HG02763 (cell line): ENCODE measurements at regions not wholly inside any gene's neighbourhood (a gene's known extent, or its start where the extent isn't known, plus 50 kb on each side); places are given as distances from the start of the nearest gene placed in this dataset.
"Not testable (repeated sequence)": the region's sequence is repeated elsewhere in the genome, so short reads cannot be mapped to it uniquely, and the experiment has no call there.

Source experiments
- ATAC-seq: cut with Tn5 transposase; IDR thresholded peaks from one replicate; pipeline ENCODE4 v1.9.1; 2021; ENCODE audit warnings: mild to moderate bottlenecking, moderate library complexity; ENCODE audit not compliant: unreplicated experiment

DNA sequence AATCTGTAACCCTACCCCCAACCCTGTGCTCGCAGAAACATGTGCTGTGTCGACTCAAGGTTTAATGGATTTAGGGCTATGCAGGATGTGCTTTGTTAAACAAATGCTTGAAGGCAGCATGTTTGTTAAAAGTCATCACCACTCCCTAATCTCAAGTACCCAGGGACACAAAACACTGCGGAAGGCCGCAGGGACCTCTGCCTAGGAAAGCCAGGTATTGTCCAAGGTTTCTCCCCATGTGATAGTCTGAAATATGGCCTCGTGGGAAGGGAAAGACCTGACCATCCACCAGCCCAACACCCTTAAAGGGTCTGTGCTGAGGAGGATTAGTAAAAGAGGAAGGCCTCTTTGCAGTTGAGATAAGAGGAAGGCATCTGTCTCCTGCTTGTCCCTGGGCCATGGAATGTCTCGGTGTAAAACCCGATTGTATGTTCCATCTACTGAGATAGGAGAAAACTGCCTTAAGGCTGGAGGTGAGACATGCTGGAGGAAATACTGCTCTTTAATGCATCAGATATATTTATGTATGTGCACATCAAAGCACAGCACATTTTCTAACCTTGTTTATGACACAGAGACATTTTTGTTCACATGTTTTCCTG is 94.4 kb downstream of the LSM3 start:
- not testable (repeated sequence) for ATAC-seq

DNA sequence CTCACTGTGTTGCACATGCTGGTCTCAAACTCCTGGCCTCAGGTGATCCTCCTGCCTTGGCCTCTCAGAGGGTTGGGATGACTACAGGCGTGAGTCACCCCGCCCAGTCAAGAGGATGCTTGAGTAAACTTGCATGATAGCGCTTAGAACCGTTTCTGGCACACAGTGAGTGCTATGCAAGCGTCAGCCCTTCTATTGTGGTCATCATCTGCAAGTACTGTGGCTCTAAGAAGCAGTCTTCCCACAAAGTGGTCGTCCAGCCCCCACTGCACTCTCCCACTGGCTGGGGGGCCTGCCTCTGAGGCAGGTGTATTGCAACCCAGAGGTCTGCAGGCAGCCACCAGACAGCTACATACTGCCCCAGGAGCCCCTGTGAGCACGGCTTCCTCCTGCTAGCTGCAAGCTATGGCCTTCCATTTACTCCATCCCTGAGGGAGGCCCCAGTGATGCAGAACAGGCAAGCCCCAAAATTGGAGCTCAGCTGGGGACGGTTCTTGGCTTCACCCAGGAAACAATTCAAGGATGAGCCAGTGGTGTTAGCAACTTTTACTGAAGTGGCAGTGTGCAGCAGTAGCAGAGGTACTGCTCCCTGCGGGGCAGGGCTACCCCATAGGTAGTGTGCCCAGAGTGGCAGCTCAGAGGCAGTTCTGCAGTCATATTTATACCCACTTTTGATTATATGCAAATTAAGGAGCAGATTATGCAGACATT is 95.4 kb downstream of the LSM3 start:
- ATAC-seq: no peak

DNA sequence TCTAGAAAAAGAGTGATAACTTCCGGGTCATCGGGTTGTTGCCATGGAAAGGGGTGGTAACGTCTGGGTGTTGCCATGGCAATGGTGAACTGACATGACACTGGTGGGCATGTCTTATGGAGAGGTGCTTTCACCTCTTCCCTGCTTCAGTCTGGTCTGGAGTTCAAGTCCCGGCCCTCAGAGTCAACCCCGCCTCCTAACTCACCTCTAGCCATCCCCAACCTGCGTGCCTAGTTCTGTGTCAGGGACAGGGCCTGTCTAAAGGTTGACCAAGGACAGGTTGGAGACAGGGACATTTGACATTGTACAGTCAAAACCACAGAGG is 96.0 kb downstream of the LSM3 start:
- no peak for ATAC-seq

DNA sequence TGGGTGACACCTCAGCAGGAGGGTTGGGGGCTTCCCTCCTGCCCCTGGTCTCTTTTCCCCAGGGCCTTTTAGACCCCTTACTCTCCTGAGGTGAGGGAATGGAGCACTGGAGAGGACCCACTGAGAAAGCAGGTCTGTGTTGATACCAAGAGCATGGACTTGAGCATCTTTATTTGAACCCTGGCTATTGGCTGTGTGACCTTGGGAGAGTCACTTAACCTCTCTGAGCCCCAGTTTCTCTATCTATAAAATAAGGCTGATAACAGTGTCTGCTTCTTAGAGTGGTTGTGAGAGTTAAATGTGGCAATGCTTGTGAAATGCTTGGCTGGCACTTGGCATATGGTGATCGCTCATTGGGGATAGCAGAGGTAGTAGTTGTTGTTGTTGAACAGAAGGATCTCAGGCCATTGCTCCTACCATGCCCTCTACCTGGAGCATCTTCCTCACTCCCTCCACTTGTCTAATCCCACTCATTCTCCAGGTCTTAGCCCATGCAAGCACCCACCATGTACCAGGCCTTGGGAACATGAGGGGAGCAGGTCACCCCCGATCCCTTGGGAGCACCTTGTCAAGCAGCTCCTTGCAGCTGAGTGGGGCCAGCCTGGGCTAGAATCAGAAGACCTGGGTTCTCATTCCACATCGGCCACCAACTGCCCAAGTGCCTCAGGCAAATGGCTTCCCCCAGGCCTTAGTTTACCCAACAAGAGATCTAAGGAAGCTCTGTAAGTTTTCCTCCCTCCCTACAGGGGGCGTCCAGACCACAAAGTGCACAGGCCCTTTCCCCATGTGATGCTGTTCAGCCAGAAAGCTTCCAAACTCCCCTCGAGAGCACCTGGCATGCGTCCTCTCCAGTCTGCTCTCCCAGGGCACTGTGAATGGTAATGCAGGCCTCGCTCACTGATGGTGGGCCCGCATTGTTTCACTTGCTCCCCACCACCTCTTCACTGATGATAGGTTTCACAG is 96.7 kb downstream of the LSM3 start:
- ATAC-seq: no peak

DNA sequence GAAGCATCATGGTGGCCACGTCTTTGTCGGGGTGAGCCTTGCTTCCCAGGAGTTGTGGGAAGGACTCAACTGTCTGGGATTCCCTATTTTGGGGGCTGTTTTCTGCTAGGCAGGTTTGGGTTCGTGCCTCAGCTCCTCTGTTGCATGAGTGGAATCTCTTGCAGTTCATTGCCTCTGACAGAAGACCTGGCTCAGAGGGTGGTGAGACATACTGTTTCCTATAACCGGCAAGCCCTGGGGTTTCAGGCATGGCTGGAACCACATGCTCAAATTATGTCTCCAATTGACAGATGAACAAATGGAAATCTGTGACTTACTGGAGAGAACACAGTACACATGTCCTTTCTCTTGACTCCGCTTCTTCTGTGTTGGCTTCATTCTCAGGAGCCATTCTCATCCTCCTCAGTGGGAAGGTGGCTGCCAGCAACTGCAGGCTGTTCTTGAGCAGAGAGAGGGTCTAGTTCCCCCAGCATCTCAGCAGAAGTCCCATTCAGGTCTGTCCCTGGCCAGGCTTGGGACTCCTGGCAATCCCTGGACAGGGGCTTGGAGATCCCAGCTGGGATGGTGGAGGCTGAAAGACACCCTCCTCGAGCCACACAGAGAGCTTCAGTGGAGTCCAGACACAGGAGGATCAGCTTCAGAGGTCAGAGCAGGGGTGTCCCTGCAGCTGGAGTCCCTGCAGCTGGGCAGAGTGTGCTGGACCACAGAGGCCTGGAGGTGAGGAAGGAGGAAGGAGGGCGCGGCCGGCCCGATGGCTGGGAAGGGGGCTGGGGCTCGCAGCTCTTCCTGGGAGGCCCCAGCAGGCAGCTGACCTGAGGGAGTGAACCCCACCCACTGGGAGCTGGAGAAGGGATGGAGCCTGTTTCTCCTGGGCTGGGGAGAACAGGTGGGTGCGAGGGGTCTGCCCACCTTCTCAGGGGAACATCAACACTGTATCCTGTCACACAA is 97.6 kb downstream of the LSM3 start:
- ATAC-seq: no peak

DNA sequence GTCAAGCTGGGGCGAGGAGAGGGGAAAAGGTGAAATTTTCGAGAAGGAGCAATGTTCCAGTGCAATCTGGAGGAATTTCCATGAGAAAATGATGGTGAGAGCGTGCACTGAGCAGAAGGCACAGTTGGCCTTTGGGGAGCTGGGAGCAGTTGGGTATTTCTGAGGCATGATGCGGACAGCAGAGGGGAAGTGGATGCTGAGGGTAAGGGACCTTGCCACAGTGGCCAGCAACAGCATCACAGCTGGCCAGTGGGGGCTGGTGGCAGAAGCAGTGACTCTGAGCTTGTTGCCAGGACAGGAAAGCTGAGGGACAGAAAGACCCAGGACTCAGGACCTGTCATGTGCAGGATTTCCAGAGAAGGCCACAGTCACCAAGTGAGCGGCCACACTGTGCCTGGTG is 98.9 kb downstream of the LSM3 start:
- no peak for ATAC-seq

DNA sequence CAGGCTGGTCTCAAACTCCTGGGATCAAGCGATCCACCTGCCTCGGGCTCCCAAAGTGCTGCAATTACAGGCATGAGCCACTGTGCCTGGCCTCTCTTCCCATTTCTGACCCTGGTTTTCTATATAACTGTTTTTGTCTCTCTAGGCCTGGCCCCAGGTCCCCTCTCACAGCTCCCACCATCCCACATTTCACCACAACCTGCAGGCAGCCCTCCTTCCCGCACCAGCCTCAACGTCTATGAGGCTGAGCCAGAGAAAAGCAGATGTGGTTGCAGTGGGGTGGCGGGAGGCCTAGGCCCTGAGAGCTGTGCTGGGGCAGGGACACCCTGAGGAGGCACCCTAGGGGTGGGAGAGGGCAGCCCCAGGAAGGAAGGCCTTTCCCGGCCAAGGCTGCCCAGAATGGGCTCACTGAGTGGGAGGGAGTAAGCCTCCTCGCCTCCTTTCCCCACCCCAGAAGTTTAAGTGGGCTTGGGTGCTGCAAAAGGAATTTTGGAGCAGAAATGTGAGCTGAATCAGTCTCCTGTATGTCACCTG is 99.7 kb downstream of the LSM3 start:
- no peak for ATAC-seq

DNA sequence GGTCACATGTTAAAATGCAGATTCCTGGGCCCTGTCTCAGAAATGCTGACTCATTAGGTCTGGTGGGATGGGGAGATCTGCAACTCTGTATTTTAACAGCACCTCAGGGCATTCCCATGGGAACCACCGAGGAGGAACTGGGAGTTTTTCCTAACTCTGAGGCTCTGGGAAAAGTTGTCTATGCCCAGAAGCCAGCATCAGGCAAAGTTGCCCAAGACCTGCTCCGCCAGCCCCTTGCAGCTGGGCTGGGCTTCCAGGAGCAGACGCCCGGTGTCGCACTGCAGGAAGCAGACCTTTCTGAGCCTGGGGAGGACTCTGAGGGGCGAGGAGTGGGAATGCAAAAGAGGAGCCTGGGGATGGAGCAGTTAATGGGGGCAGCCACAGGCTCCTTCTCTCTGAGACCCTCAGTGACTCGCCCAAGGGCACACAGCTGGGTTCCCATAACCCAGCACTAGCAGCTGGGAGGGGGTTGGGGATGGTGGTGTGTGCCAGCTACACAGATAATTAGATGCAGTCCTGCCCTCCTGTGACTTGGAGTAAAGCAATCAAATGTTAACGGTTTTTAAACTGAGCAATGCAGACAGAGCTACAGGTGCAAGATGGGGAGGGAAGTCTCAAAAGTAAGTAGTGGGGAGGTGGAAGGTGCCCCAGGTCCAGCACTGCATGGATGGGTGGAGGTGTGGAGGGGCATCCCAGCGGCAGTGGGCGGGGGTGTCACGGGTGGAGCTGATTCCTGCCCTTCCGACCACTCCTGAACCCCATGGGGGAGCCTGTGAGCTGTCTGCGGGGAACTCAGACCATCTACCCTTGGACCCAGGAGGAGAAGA is 100.4 kb downstream of the LSM3 start:
- no peak for ATAC-seq

DNA sequence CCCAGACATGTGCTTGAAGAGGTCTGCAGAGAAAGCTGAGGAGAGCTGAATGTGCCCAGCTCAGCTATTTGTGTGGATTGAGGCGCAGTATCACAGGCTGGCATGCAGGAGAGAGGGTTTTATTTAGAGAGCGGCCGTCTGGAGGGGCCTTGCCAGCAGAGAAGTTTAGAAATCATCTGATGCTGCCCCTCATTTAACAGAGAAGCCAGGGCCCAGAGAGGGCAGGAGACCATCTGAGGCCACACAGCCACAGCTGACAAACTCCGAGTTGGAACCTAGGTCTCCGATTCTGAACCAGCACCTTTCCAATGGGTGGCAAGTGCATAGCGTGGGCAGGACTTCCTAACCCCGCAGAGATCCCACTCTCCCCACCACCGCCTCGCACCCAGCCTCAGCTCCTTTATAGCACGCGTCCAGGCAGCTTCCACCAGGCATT is 101.0 kb downstream of the LSM3 start:
- ATAC-seq: no peak

DNA sequence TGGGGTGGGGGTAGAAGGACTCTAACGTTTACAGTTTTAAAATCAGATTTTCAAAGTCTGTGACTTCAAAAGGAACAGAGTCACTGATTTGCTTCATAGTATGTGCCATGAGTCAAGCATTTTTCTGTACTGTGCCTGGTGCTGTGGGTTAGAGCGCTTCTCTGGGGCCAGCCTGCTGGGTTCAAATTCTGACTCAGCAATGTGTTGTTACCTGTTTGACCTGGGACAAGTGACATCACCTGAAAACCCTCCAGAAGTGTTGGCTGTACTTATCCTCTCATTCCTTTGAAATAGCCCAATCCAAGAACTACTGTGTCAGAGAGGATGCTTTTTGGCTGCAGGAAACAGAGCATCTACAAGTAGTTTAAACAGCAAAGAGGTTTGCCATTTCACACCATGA is 101.7 kb downstream of the LSM3 start:
- no peak for ATAC-seq

DNA sequence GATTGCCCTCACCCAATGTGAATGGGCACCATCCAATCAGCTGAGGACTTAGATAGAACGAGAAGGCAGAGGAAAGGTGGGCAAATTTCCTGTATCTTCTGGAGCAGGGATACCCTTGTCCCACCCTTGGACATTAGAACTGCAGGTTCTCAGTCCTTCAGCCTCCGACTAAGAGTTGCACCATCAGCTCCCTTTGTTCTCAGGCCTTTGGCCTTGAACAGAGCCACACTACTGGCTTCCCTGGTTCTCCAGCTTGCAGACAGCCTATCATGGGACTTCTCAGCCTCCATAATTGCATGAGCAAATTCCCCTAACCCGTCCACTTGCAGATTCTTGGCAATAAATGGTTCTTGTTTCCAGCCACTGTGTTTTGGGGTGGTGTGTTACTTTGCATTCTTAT is 102.4 kb downstream of the LSM3 start:
- ATAC-seq: no peak

DNA sequence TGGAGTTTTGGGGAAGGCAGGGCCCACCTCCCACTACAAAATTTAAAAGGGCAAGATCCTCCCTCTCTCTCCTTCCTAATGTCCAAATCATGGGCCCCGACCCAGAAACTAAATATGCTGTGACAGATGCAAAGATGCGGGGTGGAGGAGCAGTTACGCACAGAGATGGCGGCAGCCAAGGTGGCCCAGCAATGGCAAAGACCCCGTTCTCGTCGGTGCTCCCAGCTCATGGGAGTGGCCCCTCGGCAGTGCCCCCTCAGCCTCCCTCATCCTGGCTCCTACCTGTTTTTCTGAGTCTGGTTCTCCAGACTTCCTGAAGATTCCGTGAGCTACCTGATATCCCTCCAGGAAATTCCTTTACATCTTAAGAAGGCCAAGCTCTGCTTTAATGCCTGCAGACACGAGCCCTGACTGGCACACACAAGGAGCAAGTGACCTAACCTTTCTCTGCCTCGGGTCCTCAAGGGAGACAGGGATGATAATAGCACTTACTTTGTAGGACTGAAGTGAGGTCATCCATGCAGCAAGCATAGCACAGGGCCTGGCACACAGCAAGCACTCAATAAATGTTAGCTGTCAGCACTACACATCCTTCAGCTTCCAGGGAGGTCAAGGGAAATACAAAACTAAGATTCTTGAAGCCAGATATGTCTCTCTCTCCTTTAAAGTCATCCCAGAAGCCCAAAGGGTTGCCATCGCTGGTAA is 103.5 kb downstream of the LSM3 start:
- ATAC-seq: no peak

DNA sequence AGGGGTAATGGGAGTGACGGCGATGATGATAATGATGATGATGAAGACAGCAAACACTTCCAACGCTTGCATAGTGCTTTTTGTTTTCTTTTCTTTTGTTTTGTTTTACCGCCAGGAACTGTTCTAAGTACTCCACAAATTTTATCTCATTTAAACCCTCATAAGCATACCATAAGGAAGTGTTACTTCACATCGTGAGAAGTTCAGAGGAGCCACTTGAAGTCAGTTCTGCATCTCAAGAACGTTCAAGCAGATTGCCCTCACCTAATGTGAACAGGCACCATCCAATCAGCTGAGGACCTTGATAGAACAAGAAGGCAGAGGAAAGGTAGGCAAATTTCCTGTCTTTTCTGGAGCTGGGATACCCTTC is 104.1 kb downstream of the LSM3 start:
- ATAC-seq: no peak

DNA sequence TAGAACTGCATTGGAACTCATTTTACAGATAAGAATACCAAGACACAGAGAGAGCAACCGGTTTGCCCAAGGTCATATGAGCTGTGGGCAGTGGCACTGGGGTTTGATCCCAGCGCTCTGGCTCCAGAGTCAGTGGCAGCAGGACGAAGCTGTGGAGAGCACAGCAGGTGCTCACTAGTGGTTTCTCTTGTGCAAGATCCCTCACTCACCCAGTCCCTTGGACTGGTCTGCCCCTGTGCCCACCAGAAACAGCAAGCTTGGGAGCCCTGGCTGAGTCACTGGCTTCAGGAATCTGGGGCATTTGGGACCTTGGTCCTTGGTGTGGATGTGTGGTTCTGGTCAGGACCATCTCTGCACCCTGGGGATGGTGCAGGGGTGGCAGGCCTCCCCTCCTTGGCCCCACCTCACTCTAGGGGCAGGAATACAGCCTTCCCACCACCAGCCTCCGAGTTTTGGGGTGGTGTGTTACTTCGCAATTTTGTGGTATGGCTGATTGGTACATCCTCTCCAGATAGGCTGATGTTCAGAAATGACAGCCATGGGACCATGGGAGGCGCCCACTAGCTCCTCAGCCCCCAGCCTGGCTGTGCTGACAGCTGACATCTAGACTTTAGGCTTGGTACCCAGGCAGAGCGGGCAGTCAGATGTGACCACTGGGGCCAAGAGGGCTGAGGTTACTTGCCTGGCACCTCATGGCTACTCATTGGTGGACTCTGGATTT is 104.6 kb downstream of the LSM3 start:
- no peak for ATAC-seq

DNA sequence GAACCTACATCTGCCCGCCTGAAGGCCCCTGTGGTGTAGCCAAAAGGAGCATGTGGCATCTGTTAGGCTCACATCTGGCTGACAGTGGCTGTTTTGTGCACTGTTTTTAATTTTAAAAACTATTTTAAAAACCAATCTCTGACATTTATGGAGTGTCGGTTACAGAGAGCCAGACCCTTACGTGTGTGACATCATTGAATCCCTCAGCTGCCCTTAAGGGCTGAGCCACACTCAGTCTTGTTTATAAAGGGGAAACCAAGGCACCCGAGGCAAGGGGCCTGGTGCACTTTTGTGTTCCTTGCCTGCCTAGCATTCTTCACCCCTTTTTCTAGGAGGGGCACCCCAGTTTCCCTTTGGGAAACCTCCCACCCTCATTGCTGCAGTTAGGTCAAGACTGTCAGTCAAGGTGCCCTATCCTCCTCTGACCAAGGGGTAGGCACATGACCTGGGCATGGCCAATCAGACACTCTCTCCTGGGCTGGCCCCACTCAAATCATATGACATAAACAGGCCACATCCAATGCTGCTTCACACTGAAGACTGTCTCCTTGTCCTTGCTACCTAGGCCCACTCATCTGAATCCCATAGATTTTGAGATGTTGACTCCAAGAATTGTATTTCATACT is 105.3 kb downstream of the LSM3 start:
- no peak for ATAC-seq

DNA sequence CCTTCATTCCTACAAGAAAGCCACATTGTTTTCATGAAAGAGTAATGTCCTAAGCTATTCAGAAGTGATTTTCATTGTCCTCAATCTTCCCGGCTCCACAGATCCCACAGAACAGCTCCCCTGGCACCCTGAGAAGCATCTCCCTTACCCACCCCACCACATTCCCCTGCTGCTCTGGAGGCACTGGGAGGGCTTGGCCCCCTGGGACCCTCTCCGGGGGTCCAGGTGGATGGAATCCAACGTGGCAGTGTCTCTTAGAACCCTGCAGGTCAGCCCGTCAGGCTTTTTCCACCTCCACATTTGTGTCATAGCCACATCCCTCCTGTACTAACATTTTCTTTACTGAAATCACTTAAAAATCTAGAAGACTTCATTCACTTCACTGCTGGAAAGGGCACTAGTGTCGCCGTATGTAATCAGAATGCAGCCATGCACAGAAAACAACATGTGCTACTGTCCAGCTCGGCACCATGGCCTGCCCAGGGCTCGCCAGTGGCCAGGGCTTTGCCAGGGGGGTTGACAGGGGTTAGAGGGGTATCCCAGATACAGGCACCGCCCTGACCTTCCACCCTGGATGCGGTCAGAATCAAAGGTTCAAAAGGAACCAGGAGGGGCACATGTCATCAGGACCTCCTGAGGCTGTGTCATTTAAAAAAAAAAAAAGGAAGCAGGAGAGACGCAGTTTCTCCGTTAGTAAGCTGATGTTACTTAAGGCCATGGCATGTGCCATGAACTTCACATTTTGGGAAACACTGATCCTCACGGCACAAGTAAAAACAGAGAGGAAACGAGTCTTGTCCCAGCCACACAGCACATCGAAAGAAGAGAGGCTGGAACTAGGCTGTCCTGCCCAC is 106.3 kb downstream of the LSM3 start:
- ATAC-seq: no peak

DNA sequence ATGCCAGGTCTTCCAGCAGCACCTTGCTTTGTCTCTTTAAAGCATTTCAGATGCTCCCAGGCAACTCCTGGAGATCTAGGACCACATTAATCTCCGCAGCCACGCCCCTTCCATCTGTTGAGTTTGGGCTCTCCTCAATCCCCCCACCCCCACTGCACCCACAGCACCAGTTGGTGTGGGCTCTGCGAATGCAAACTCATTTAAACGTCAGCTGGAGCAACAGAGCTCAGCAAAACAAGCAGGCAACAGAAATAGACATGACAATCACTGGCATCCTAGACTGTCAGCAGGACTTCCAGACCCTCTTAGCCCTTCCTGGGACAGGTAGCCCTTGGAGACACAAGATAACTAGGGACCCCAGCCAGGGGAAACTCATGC is 106.9 kb downstream of the LSM3 start:
- no peak for ATAC-seq
